ENCODE measurements at regions not wholly inside any gene's neighbourhood (a gene's known extent, or its start where the extent isn't known, plus 50 kb on each side); places are given as distances from the start of the nearest gene placed in this dataset.

DNA sequence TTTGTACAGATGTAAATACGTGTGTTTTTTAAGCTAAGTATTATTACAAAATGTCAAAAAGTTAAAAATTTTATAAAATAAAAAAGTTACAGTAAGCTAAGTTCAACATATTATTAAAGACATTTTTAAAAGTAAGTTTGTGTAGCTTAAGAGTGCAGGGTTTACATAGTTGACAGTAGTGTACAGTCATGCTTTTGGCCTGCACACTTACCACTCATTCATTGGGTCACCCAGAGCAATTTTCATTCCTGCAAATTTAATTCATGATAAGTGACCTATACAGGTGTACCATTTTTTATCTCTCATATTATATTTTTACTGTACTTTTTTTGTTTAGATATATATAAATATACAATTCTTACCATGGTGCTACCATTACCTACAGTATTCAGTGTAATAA, 769.9 kb upstream of the SLITRK6 start:
- 78 to 85% methylated on average over 1 of the region's 1 CpG for WGBS, 2 donors (ENCODE audit: low coverage in 1 of 2)
- in situ Hi-C loops (cut with MboI; ENCODE audit: low pct_ligation_motif_present in 1 of 4, low pct_unique_long_range_greater_than_20kb in 1 of 4, low sequenced_read_pairs in 3 of 4): no loop called here
- intact Hi-C loops (cut with DNase I; ENCODE audit: low total_unique reads): no loop called here

DNA sequence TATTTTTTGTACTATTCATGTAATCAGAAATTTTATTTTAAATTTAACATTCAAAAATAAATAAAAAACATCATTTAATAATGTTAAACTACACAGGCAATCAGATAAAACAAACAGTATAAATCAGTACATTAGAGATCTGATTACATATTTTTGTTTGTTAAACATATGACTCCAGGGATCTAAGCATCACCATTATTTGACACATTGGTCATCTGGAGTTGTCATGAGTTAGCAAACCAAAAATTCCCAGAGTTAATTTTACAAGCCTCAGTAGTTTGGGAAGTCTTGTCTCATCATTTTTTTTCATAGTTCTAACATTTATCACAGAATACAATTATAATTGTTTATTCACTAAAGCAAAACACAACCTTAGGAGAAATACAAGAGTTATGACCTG, 770.8 kb upstream of the SLITRK6 start:
- Histone ChIP-seq H3K27me3 (no peaks in the 10 kb centered on the region), H3K9me3 (no peaks in the 10 kb centered on the region), H3K4me1 (no peaks in the 10 kb centered on the region), H3K36me3 (no peaks in the 10 kb centered on the region), H3K4me3 (no peak overlapping the region), H3K27ac (no peak overlapping the region)
- DNase-seq: no peak
- in situ Hi-C loops (cut with MboI; ENCODE audit: low pct_ligation_motif_present in 1 of 4, low pct_unique_long_range_greater_than_20kb in 1 of 4, low sequenced_read_pairs in 3 of 4): no loop called here
- TF ChIP-seq POLR2AphosphoS5 (IDR thresholded peaks at IDR 0.05) (no peak), POLR2A (IDR thresholded peaks at IDR 0.05) (no peak), EP300 (IDR thresholded peaks at IDR 0.05; ENCODE audit: low read depth) (no peak)
- TF ChIP-seq, protein P1, sequence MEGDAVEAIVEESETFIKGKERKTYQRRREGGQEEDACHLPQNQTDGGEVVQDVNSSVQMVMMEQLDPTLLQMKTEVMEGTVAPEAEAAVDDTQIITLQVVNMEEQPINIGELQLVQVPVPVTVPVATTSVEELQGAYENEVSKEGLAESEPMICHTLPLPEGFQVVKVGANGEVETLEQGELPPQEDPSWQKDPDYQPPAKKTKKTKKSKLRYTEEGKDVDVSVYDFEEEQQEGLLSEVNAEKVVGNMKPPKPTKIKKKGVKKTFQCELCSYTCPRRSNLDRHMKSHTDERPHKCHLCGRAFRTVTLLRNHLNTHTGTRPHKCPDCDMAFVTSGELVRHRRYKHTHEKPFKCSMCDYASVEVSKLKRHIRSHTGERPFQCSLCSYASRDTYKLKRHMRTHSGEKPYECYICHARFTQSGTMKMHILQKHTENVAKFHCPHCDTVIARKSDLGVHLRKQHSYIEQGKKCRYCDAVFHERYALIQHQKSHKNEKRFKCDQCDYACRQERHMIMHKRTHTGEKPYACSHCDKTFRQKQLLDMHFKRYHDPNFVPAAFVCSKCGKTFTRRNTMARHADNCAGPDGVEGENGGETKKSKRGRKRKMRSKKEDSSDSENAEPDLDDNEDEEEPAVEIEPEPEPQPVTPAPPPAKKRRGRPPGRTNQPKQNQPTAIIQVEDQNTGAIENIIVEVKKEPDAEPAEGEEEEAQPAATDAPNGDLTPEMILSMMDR (IDR thresholded peaks at IDR 0.05): no peak
- intact Hi-C loops (cut with DNase I; ENCODE audit: low total_unique reads): no loop called here

More for the DNA sequence above, 769.9 kb upstream of the SLITRK6 start:
- H3K9me3 ChIP-seq: no peaks in the 10 kb centered on the region
- no peak overlapping the region for H3K27ac ChIP-seq
- no peak for DNase-seq
- no peak overlapping the region for H3K4me3 ChIP-seq
- H3K27me3 ChIP-seq: no peaks in the 10 kb centered on the region
- H3K36me3 ChIP-seq: no peaks in the 10 kb centered on the region
- no peaks in the 10 kb centered on the region for H3K4me1 ChIP-seq
- TF ChIP-seq POLR2A (IDR thresholded peaks at IDR 0.05) (no peak), EP300 (IDR thresholded peaks at IDR 0.05; ENCODE audit: low read depth) (no peak), POLR2AphosphoS5 (IDR thresholded peaks at IDR 0.05) (no peak)
- TF ChIP-seq, protein P1 (IDR thresholded peaks at IDR 0.05): no peak

DNA sequence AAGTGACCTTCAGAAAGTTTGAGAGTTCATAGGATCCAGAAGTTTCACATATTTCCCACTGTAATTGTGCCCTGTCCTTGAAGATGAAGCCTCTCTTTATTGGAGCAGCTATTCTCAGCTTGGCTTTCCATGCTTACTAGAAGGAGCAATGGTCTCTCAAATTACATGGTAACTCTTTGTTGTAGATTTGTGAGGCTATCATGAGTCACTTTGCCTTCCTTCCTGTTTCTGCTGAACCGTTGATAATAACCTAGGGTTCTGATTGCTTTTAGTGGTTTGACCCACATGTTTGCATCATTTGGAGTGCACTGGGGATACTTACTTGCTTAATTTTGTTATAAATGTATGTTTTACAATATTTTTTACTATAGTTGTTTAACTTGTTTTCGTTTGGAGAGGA, 772.9 kb upstream of the SLITRK6 start:
- no peaks in the 10 kb centered on the region for H3K9me3 ChIP-seq
- in situ Hi-C loops (cut with MboI; ENCODE audit: low pct_ligation_motif_present in 1 of 4, low pct_unique_long_range_greater_than_20kb in 1 of 4, low sequenced_read_pairs in 3 of 4) (no loop called here), intact Hi-C loops (cut with DNase I; ENCODE audit: low total_unique reads) (no loop called here)
- H3K4me1 ChIP-seq: no peaks in the 10 kb centered on the region
- H3K27ac ChIP-seq: no peak overlapping the region
- H3K27me3 ChIP-seq: no peaks in the 10 kb centered on the region
- no peaks in the 10 kb centered on the region for H3K36me3 ChIP-seq
- no peak for DNase-seq
- TF ChIP-seq POLR2A (IDR thresholded peaks at IDR 0.05): no peak
- TF ChIP-seq EP300 (IDR thresholded peaks at IDR 0.05; ENCODE audit: low read depth): no peak
- TF ChIP-seq, protein P1 (IDR thresholded peaks at IDR 0.05): no peak
- TF ChIP-seq POLR2AphosphoS5 (IDR thresholded peaks at IDR 0.05): no peak
- H3K4me3 ChIP-seq: no peak overlapping the region
- 29 to 33% methylated on average over 2 of the region's 2 CpGs for WGBS, 2 donors (ENCODE audit: low coverage in 1 of 2)

DNA sequence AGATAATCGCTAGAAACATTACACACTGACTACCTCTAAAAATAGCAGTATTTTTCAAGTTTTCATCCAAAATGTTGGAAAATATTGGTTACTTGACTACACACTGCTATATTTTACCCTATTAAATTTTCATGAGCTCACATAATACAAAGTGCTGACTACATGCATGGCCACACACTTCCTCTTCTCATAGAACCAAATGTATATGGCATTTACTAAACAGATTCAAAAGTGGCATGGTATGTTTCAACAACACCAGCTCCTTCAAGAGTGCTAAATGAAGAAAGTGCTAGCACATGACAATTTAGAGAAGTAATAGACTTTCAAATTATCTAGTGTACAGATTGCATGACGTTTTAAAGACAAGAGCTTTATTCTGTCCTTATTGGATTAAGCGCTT, 780.4 kb upstream of the SLITRK6 start:
- WGBS, 2 donors (ENCODE audit: low coverage in 1 of 2): 72 to 82% methylated on average over 3 of the region's 3 CpGs

More for the DNA sequence above, 780.4 kb upstream of the SLITRK6 start:
- H3K9me3 ChIP-seq: no peaks in the 10 kb centered on the region
- intact Hi-C loops (cut with DNase I; ENCODE audit: low total_unique reads) (no loop called here), in situ Hi-C loops (cut with MboI; ENCODE audit: low pct_ligation_motif_present in 1 of 4, low pct_unique_long_range_greater_than_20kb in 1 of 4, low sequenced_read_pairs in 3 of 4) (no loop called here)
- DNase-seq: no peak
- TF ChIP-seq POLR2AphosphoS5 (IDR thresholded peaks at IDR 0.05) (no peak), EP300 (IDR thresholded peaks at IDR 0.05; ENCODE audit: low read depth) (no peak), POLR2A (IDR thresholded peaks at IDR 0.05) (no peak)
- TF ChIP-seq, protein P1 (IDR thresholded peaks at IDR 0.05): no peak
- no peak overlapping the region for H3K27ac ChIP-seq
- H3K27me3 ChIP-seq: no peaks in the 10 kb centered on the region
- no peak overlapping the region for H3K4me3 ChIP-seq
- no peaks in the 10 kb centered on the region for H3K4me1 ChIP-seq
- H3K36me3 ChIP-seq: no peaks in the 10 kb centered on the region

All from transverse colon (tissue), 4 donors.